ENCODE measurements at regions not wholly inside any gene's neighbourhood (a gene's known extent, or its start where the extent isn't known, plus 50 kb on each side); places are given as distances from the start of the nearest gene placed in this dataset.

DNA sequence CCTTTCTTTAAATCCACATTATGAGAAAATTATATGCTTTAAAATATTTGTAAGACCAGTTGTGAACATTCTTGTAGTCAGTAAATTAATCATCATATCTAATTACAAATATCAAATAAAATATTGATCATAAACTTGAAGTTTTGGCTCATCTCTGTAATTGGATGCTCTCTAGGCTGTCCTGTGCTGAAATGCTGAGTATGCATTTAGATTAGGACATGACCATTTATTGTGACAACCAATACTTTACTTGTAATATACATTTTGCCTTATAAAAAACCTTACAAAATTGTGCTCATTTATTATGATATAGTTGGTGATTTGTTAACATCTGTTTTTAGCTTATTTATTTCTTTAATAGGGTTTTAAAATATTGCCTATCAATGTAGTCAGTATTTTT is 116.1 kb upstream of the DOCK10 start:
- Histone ChIP-seq H3K27me3 (ENCODE audit: insufficient read depth, poor library complexity, severe bottlenecking) (no peaks in the 10 kb centered on the region), H3K27ac (replicated peaks) (no peak overlapping the region), H3K4me3 (replicated peaks; ENCODE audit: insufficient read depth, low read length) (no peak overlapping the region)
- TF ChIP-seq, protein P1, sequence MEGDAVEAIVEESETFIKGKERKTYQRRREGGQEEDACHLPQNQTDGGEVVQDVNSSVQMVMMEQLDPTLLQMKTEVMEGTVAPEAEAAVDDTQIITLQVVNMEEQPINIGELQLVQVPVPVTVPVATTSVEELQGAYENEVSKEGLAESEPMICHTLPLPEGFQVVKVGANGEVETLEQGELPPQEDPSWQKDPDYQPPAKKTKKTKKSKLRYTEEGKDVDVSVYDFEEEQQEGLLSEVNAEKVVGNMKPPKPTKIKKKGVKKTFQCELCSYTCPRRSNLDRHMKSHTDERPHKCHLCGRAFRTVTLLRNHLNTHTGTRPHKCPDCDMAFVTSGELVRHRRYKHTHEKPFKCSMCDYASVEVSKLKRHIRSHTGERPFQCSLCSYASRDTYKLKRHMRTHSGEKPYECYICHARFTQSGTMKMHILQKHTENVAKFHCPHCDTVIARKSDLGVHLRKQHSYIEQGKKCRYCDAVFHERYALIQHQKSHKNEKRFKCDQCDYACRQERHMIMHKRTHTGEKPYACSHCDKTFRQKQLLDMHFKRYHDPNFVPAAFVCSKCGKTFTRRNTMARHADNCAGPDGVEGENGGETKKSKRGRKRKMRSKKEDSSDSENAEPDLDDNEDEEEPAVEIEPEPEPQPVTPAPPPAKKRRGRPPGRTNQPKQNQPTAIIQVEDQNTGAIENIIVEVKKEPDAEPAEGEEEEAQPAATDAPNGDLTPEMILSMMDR (IDR thresholded peaks at IDR 0.05; ENCODE audit: insufficient read depth, low read length), result no peak
- TF ChIP-seq GABPA (IDR thresholded peaks at IDR 0.05; ENCODE audit: low read depth) (no peak), SPI1 (IDR thresholded peaks at IDR 0.05; ENCODE audit: borderline replicate concordance, low read depth) (no peak), POLR2AphosphoS5 (IDR thresholded peaks at IDR 0.05; ENCODE audit: low read depth) (no peak)
- no peak for DNase-seq (ENCODE audit: low read depth in 1 of 2, low spot score in 1 of 2)

DNA sequence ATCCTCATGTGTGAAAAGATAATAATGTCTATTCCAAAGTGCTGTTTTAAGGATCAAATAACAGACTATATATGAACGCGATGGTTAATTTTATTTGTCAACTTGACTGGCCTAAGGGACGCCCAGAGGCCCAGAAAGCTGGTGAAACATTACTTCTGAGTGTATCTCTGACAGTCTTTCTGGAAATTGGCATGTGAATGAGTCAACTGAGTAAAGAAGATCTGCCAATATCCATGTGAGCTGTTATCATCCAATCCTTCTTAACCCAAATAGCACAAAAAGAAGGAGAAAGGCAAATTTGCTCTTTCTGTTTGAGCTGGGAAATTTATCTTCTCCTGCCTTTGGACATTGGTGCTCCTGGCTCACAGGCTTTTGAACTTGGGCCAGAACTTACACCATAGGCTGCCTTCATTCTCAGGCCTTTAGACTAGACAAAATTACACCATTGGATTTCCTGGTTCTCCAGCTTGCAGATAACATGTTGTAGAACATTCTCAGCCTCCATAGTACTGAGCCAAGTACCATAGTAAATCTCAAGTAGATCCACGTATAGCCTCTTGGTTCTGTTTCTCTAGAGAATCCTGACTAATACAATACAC is 114.7 kb upstream of the DOCK10 start:
- Histone ChIP-seq H3K4me3 (replicated peaks; ENCODE audit: insufficient read depth, low read length) (no peak overlapping the region), H3K27me3 (ENCODE audit: insufficient read depth, poor library complexity, severe bottlenecking) (no peaks in the 10 kb centered on the region), H3K27ac (replicated peaks) (no peak overlapping the region)
- TF ChIP-seq GABPA (IDR thresholded peaks at IDR 0.05; ENCODE audit: low read depth) (no peak), POLR2AphosphoS5 (IDR thresholded peaks at IDR 0.05; ENCODE audit: low read depth) (no peak), SPI1 (IDR thresholded peaks at IDR 0.05; ENCODE audit: borderline replicate concordance, low read depth) (no peak)
- TF ChIP-seq, protein P2, sequence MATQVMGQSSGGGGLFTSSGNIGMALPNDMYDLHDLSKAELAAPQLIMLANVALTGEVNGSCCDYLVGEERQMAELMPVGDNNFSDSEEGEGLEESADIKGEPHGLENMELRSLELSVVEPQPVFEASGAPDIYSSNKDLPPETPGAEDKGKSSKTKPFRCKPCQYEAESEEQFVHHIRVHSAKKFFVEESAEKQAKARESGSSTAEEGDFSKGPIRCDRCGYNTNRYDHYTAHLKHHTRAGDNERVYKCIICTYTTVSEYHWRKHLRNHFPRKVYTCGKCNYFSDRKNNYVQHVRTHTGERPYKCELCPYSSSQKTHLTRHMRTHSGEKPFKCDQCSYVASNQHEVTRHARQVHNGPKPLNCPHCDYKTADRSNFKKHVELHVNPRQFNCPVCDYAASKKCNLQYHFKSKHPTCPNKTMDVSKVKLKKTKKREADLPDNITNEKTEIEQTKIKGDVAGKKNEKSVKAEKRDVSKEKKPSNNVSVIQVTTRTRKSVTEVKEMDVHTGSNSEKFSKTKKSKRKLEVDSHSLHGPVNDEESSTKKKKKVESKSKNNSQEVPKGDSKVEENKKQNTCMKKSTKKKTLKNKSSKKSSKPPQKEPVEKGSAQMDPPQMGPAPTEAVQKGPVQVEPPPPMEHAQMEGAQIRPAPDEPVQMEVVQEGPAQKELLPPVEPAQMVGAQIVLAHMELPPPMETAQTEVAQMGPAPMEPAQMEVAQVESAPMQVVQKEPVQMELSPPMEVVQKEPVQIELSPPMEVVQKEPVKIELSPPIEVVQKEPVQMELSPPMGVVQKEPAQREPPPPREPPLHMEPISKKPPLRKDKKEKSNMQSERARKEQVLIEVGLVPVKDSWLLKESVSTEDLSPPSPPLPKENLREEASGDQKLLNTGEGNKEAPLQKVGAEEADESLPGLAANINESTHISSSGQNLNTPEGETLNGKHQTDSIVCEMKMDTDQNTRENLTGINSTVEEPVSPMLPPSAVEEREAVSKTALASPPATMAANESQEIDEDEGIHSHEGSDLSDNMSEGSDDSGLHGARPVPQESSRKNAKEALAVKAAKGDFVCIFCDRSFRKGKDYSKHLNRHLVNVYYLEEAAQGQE (IDR thresholded peaks at IDR 0.05; ENCODE audit: insufficient replicate concordance, low read depth), result no peak
- TF ChIP-seq, protein P1 (IDR thresholded peaks at IDR 0.05; ENCODE audit: insufficient read depth, low read length), result no peak
- no peak for DNase-seq (ENCODE audit: low read depth in 1 of 2, low spot score in 1 of 2)

- H3K27me3 ChIP-seq (ENCODE audit: insufficient read depth, poor library complexity, severe bottlenecking), result no peaks in the 10 kb centered on the region
- TF ChIP-seq, protein P2 (IDR thresholded peaks at IDR 0.05; ENCODE audit: insufficient replicate concordance, low read depth), result no peak
- TF ChIP-seq, protein P1 (IDR thresholded peaks at IDR 0.05; ENCODE audit: insufficient read depth, low read length), result no peak
- TF ChIP-seq GABPA (IDR thresholded peaks at IDR 0.05; ENCODE audit: low read depth), result no peak
- TF ChIP-seq POLR2AphosphoS5 (IDR thresholded peaks at IDR 0.05; ENCODE audit: low read depth), result no peak
- no peak for TF ChIP-seq SPI1 (IDR thresholded peaks at IDR 0.05; ENCODE audit: borderline replicate concordance, low read depth)
- no peak for DNase-seq (ENCODE audit: low read depth in 1 of 2, low spot score in 1 of 2)
- H3K4me3 ChIP-seq (replicated peaks; ENCODE audit: insufficient read depth, low read length), result no peak overlapping the region
- no peak overlapping the region for H3K27ac ChIP-seq (replicated peaks)
These were observed 98.5 kb upstream of the DOCK10 start for GRCh38 chr2:225140723-225141122.

DNA sequence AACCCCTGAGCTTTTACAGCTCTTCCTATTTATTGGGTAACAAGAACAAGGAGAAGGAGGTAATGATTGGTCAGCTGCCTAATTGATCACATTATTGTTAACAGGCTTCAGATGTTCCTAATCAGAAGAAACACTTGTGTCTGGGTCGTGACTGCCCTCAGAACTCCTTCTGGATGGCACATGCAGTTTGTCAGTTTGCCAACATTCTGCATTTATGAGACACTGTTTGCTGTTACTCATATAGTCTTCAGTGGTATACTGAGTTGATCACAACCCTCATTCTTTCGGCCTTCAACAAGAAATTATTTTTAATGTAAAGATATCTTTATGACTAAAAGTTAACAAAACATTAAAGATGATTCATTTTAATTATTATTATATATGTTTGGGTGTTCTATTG is 95.7 kb upstream of the DOCK10 start:
- no peak for DNase-seq (ENCODE audit: low read depth in 1 of 2, low spot score in 1 of 2)
- TF ChIP-seq POLR2AphosphoS5 (IDR thresholded peaks at IDR 0.05; ENCODE audit: low read depth), result no peak
- TF ChIP-seq SPI1 (IDR thresholded peaks at IDR 0.05; ENCODE audit: borderline replicate concordance, low read depth), result no peak
- TF ChIP-seq, protein P2 (IDR thresholded peaks at IDR 0.05; ENCODE audit: insufficient replicate concordance, low read depth), result no peak
- TF ChIP-seq GABPA (IDR thresholded peaks at IDR 0.05; ENCODE audit: low read depth), result no peak
- TF ChIP-seq, protein P1 (IDR thresholded peaks at IDR 0.05; ENCODE audit: insufficient read depth, low read length), result no peak

More for the DNA sequence above, 95.7 kb upstream of the DOCK10 start:
- Histone ChIP-seq H3K27me3 (ENCODE audit: insufficient read depth, poor library complexity, severe bottlenecking) (no peaks in the 10 kb centered on the region), H3K27ac (replicated peaks) (no peak overlapping the region), H3K4me3 (replicated peaks; ENCODE audit: insufficient read depth, low read length) (no peak overlapping the region)
